ENCODE measurements at regions not wholly inside any gene's neighbourhood (a gene's known extent, or its start where the extent isn't known, plus 50 kb on each side); places are given as distances from the start of the nearest gene placed in this dataset.

- TF ChIP-seq CTCF (IDR thresholded peaks at IDR 0.05) (no peak), POLR2AphosphoS5 (IDR thresholded peaks at IDR 0.05) (no peak), POLR2A (IDR thresholded peaks at IDR 0.05) (no peak)
These were observed 71.1 kb upstream of the MED9 start for GRCh38 chr17:17405673-17406072.

All from stomach (tissue), 4 donors.